ENCODE measurements at regions not wholly inside any gene's neighbourhood (a gene's known extent, or its start where the extent isn't known, plus 50 kb on each side); places are given as distances from the start of the nearest gene placed in this dataset.

- TF ChIP-seq POLR2AphosphoS5 (IDR thresholded peaks at IDR 0.05) = no peak
- TF ChIP-seq POLR2A (IDR thresholded peaks at IDR 0.05) = no peak
- TF ChIP-seq CTCF (IDR thresholded peaks at IDR 0.05) = no peak
- TF ChIP-seq EP300 (IDR thresholded peaks at IDR 0.05) = no peak
- Histone ChIP-seq H3K27ac (no peak overlapping the region), H3K4me1 (no peaks in the 10 kb centered on the region), H3K27me3 (no peaks in the 10 kb centered on the region), H3K36me3 (no peaks in the 10 kb centered on the region), H3K9me3 (no peaks in the 10 kb centered on the region), H3K4me3 (no peak overlapping the region)
- WGBS = 41% methylated on average over 2 of the region's 2 CpGs
- no peak for DNase-seq (ENCODE audit: low spot score in 2 of 2)
Observed at GRCh38 chr3:80696280-80696679, 928.5 kb upstream of the ROBO1 start.

GRCh38 chr3:80688814-80689213, 921.0 kb upstream of the ROBO1 start:
- no peaks in the 10 kb centered on the region for H3K36me3 ChIP-seq
- H3K4me1 ChIP-seq = no peaks in the 10 kb centered on the region
- H3K4me3 ChIP-seq = no peak overlapping the region
- no peak for DNase-seq (ENCODE audit: low spot score in 2 of 2)
- no peak overlapping the region for H3K27ac ChIP-seq
- 3% methylated on average over 2 of the region's 2 CpGs for WGBS
- no peaks in the 10 kb centered on the region for H3K27me3 ChIP-seq
- TF ChIP-seq EP300 (IDR thresholded peaks at IDR 0.05) (no peak), CTCF (IDR thresholded peaks at IDR 0.05) (no peak), POLR2AphosphoS5 (IDR thresholded peaks at IDR 0.05) (no peak), POLR2A (IDR thresholded peaks at IDR 0.05) (no peak)
- H3K9me3 ChIP-seq = no peaks in the 10 kb centered on the region

- no peak for DNase-seq (ENCODE audit: low spot score in 2 of 2)
- Histone ChIP-seq H3K27ac (no peak overlapping the region), H3K27me3 (no peaks in the 10 kb centered on the region), H3K4me3 (no peak overlapping the region), H3K36me3 (no peaks in the 10 kb centered on the region), H3K9me3 (no peaks in the 10 kb centered on the region), H3K4me1 (no peaks in the 10 kb centered on the region)
- TF ChIP-seq CTCF (IDR thresholded peaks at IDR 0.05) (no peak), POLR2A (IDR thresholded peaks at IDR 0.05) (no peak), EP300 (IDR thresholded peaks at IDR 0.05) (no peak), POLR2AphosphoS5 (IDR thresholded peaks at IDR 0.05) (no peak)
- 86% methylated on average over 1 of the region's 1 CpG for WGBS
Observed at GRCh38 chr3:80682951-80683350, 915.2 kb upstream of the ROBO1 start.

- no peaks in the 10 kb centered on the region for H3K4me1 ChIP-seq
- H3K4me3 ChIP-seq = no peak overlapping the region
- H3K27me3 ChIP-seq = no peaks in the 10 kb centered on the region
- H3K27ac ChIP-seq = no peak overlapping the region
- no peak for DNase-seq (ENCODE audit: low spot score in 2 of 2)
- H3K9me3 ChIP-seq = no peaks in the 10 kb centered on the region
- no peaks in the 10 kb centered on the region for H3K36me3 ChIP-seq
- TF ChIP-seq POLR2AphosphoS5 (IDR thresholded peaks at IDR 0.05) (no peak), POLR2A (IDR thresholded peaks at IDR 0.05) (no peak), CTCF (IDR thresholded peaks at IDR 0.05) (no peak), EP300 (IDR thresholded peaks at IDR 0.05) (no peak)
Observed at GRCh38 chr3:80682235-80682634, 914.4 kb upstream of the ROBO1 start.

GRCh38 chr3:80677796-80678195, 910.0 kb upstream of the ROBO1 start:
- H3K4me1 ChIP-seq = no peaks in the 10 kb centered on the region
- no peak overlapping the region for H3K27ac ChIP-seq
- H3K36me3 ChIP-seq = no peaks in the 10 kb centered on the region
- TF ChIP-seq POLR2A (IDR thresholded peaks at IDR 0.05) (no peak), POLR2AphosphoS5 (IDR thresholded peaks at IDR 0.05) (no peak), CTCF (IDR thresholded peaks at IDR 0.05) (no peak)
- no peak for DNase-seq (ENCODE audit: low spot score in 2 of 2)
- no peaks in the 10 kb centered on the region for H3K27me3 ChIP-seq
- H3K4me3 ChIP-seq = no peak overlapping the region
- no peaks in the 10 kb centered on the region for H3K9me3 ChIP-seq
- 71% methylated on average over 6 of the region's 6 CpGs for WGBS

Measured in suprapubic skin (tissue), 4 donors.